ENCODE measurements at regions not wholly inside any gene's neighbourhood (a gene's known extent, or its start where the extent isn't known, plus 50 kb on each side); places are given as distances from the start of the nearest gene placed in this dataset.

DNA sequence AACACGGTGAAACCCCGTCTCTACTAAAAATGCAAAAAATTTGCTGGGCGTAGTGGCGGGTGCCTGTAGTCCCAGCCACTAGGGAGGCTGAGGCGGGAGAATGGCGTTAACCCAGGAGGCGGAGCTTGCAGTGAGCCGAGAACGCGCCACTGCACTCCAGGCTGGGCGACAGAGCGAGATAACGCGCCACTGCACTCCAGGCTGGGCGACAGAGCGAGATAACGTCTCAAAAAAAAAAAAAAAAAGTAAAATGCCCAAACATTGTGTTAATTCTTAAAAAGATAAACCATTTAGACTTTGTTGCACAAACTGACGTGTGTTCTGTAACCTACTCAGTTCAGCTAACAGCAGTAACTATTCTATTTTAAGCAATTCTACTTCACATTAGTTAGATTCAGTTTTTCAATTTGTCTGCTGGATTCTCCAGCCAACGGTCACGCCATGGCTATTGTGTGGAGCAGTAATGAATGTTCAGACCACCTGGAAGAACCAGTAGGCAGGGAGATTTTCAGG, 119.3 kb upstream of the MAN2A1 start:
- H3K9ac ChIP-seq (ENCODE audit: low read depth in 1 of 2, low read length in 2 of 2): no peak overlapping the region
- no peak overlapping the region for H3K4me3 ChIP-seq (ENCODE audit: low read depth in 1 of 3, low read length in 3 of 3)
- WGBS: 92% methylated on average over 20 of the region's 20 CpGs
- H3K36me3 ChIP-seq (ENCODE audit: control insufficient read depth in 4 of 4, insufficient read depth in 3 of 4, low read depth in 1 of 4, low read length in 3 of 4): no peaks in the 10 kb centered on the region
- no peak for TF ChIP-seq FOXA1 (IDR thresholded peaks at IDR 0.05)
- no peak for TF ChIP-seq HNF4A (conservative IDR thresholded peaks at IDR 0.05)
- no peak for TF ChIP-seq JUND (IDR thresholded peaks at IDR 0.05)
- TF ChIP-seq TAF1 (conservative IDR thresholded peaks at IDR 0.05): no peak
- no peak for TF ChIP-seq HNF4G (IDR thresholded peaks at IDR 0.05)
- no peaks in the 10 kb centered on the region for H3K27me3 ChIP-seq (ENCODE audit: control insufficient read depth in 4 of 4, insufficient read depth in 4 of 4, low read length in 3 of 4)
- no peak overlapping the region for H3K27ac ChIP-seq (ENCODE audit: low read depth in 1 of 2, low read length in 2 of 2)
- DNase-seq (ENCODE audit: low spot score): no peak
- peaks cover 0 to 1% (median 0%) of the 10 kb centered on the region in 4 donors for H3K9me3 ChIP-seq (ENCODE audit: control insufficient read depth in 4 of 4, low read length in 3 of 4)
- H3K4me1 ChIP-seq (ENCODE audit: control insufficient read depth in 4 of 4, insufficient read depth in 4 of 4, low read length in 3 of 4): no peaks in the 10 kb centered on the region

DNA sequence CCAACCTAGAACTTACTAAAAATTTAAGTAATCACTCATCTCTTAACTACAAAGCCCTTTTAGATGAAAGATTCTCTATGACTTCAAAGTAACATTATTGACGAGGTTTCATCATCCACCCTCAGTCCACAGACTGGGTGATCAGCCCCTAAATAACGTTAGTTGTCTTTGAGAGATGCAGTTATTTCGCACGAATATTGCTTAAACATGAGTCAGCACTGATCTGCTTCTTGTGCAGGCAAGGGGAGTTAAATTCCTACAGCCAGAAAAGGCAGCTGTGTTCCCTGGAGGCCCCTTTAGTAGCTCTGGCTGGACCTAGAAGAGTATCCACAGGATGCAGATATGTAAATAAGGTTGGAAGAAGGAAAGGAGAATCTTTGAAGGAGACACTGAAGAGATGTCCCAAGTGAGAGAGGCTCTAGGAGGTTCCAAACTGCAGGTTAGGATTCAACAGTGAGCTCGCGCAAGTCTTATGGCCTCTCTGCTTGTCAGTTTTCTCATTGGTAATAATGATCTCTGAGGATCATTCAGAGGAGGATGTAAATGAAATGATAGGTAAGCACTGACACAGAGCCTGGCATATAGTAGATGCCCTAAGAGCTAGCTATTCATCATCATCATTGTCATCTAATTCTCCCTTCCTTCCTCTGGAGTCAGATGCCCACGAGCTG, 122.2 kb upstream of the MAN2A1 start:
- no peak for DNase-seq (ENCODE audit: low spot score)
- 61% methylated on average over 7 of the region's 7 CpGs for WGBS
- H3K4me3 ChIP-seq (ENCODE audit: low read depth in 1 of 3, low read length in 3 of 3): no peak overlapping the region
- H3K9me3 ChIP-seq (ENCODE audit: control insufficient read depth in 4 of 4, low read length in 3 of 4): no peaks in the 10 kb centered on the region
- no peaks in the 10 kb centered on the region for H3K36me3 ChIP-seq (ENCODE audit: control insufficient read depth in 4 of 4, insufficient read depth in 3 of 4, low read depth in 1 of 4, low read length in 3 of 4)
- H3K27me3 ChIP-seq (ENCODE audit: control insufficient read depth in 4 of 4, insufficient read depth in 4 of 4, low read length in 3 of 4): no peaks in the 10 kb centered on the region
- TF ChIP-seq, protein P1, sequence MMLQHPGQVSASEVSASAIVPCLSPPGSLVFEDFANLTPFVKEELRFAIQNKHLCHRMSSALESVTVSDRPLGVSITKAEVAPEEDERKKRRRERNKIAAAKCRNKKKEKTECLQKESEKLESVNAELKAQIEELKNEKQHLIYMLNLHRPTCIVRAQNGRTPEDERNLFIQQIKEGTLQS (IDR thresholded peaks at IDR 0.05): no peak
- TF ChIP-seq, protein P2, sequence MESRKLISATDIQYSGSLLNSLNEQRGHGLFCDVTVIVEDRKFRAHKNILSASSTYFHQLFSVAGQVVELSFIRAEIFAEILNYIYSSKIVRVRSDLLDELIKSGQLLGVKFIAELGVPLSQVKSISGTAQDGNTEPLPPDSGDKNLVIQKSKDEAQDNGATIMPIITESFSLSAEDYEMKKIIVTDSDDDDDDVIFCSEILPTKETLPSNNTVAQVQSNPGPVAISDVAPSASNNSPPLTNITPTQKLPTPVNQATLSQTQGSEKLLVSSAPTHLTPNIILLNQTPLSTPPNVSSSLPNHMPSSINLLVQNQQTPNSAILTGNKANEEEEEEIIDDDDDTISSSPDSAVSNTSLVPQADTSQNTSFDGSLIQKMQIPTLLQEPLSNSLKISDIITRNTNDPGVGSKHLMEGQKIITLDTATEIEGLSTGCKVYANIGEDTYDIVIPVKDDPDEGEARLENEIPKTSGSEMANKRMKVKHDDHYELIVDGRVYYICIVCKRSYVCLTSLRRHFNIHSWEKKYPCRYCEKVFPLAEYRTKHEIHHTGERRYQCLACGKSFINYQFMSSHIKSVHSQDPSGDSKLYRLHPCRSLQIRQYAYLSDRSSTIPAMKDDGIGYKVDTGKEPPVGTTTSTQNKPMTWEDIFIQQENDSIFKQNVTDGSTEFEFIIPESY (IDR thresholded peaks at IDR 0.05): no peak
- TF ChIP-seq RAD21 (IDR thresholded peaks at IDR 0.05) (no peak), SP1 (IDR thresholded peaks at IDR 0.05) (no peak), EGR1 (IDR thresholded peaks at IDR 0.05; ENCODE audit: low read depth in 2 of 2) (no peak), NR2F2 (IDR thresholded peaks at IDR 0.05) (no peak), FOXA1 (IDR thresholded peaks at IDR 0.05) (no peak), HNF4G (IDR thresholded peaks at IDR 0.05) (no peak)
- TF ChIP-seq, protein P3, sequence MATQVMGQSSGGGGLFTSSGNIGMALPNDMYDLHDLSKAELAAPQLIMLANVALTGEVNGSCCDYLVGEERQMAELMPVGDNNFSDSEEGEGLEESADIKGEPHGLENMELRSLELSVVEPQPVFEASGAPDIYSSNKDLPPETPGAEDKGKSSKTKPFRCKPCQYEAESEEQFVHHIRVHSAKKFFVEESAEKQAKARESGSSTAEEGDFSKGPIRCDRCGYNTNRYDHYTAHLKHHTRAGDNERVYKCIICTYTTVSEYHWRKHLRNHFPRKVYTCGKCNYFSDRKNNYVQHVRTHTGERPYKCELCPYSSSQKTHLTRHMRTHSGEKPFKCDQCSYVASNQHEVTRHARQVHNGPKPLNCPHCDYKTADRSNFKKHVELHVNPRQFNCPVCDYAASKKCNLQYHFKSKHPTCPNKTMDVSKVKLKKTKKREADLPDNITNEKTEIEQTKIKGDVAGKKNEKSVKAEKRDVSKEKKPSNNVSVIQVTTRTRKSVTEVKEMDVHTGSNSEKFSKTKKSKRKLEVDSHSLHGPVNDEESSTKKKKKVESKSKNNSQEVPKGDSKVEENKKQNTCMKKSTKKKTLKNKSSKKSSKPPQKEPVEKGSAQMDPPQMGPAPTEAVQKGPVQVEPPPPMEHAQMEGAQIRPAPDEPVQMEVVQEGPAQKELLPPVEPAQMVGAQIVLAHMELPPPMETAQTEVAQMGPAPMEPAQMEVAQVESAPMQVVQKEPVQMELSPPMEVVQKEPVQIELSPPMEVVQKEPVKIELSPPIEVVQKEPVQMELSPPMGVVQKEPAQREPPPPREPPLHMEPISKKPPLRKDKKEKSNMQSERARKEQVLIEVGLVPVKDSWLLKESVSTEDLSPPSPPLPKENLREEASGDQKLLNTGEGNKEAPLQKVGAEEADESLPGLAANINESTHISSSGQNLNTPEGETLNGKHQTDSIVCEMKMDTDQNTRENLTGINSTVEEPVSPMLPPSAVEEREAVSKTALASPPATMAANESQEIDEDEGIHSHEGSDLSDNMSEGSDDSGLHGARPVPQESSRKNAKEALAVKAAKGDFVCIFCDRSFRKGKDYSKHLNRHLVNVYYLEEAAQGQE (IDR thresholded peaks at IDR 0.05): no peak
- TF ChIP-seq, protein P4, sequence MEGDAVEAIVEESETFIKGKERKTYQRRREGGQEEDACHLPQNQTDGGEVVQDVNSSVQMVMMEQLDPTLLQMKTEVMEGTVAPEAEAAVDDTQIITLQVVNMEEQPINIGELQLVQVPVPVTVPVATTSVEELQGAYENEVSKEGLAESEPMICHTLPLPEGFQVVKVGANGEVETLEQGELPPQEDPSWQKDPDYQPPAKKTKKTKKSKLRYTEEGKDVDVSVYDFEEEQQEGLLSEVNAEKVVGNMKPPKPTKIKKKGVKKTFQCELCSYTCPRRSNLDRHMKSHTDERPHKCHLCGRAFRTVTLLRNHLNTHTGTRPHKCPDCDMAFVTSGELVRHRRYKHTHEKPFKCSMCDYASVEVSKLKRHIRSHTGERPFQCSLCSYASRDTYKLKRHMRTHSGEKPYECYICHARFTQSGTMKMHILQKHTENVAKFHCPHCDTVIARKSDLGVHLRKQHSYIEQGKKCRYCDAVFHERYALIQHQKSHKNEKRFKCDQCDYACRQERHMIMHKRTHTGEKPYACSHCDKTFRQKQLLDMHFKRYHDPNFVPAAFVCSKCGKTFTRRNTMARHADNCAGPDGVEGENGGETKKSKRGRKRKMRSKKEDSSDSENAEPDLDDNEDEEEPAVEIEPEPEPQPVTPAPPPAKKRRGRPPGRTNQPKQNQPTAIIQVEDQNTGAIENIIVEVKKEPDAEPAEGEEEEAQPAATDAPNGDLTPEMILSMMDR (IDR thresholded peaks at IDR 0.05; ENCODE audit: low read depth, low read length, missing input control): no peak
- TF ChIP-seq, protein P5, sequence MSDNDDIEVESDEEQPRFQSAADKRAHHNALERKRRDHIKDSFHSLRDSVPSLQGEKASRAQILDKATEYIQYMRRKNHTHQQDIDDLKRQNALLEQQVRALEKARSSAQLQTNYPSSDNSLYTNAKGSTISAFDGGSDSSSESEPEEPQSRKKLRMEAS (IDR thresholded peaks at IDR 0.05): no peak
- H3K4me1 ChIP-seq (ENCODE audit: control insufficient read depth in 4 of 4, insufficient read depth in 4 of 4, low read length in 3 of 4): no peaks in the 10 kb centered on the region
- no peak overlapping the region for H3K9ac ChIP-seq (ENCODE audit: low read depth in 1 of 2, low read length in 2 of 2)
- H3K27ac ChIP-seq (ENCODE audit: low read depth in 1 of 2, low read length in 2 of 2): no peak overlapping the region
